Activated CD4-positive, alpha-beta T cell treated with anti-CD3 and anti-CD28 coated beads, Interleukin-2, amount 50 U/mL, for 16 hours (primary cell): ENCODE measurements at regions not wholly inside any gene's neighbourhood (a gene's known extent, or its start where the extent isn't known, plus 50 kb on each side); places are given as distances from the start of the nearest gene placed in this dataset.

Experiments used
- DNase-seq: peaks from one replicate; pipeline ENCODE4 v3.0.0-alpha.2; 2020

DNA sequence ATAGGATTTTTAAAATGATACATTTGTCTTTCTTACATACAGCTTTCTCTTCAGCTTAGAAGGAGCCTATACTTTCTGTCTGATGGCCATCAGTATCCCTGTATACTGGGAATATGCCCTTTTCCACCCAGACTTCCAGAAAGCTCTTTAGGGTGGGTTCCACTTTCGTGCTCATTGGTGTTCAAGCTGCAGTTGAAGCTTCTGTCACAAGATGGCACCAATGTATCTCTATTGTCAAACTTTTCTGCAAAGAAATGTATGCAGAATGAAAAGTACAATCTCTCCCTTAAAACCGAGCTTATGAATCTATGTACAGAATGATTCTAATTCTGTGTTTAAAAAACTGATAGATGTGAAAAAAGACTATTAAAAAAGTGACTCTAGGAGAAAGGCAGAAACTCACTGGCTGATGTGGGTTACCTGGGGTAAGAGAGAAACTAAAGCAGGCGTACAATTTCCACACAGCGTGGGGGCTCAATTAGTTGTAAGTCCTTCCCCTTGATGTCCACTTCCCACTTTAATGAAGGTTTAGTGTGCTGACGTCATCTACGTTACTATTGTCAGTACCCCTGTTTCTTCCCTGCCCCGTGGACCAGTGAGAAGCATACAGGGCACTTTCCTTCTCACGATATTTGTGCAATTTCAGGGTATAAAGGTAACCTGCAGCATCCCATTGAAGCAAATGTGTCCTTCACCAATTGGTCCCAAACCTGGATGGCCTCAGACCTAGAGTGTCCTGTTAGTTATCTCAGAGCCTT, 57.3 kb upstream of the TCEAL2 start:
- DNase-seq: peak; percentile 20

DNA sequence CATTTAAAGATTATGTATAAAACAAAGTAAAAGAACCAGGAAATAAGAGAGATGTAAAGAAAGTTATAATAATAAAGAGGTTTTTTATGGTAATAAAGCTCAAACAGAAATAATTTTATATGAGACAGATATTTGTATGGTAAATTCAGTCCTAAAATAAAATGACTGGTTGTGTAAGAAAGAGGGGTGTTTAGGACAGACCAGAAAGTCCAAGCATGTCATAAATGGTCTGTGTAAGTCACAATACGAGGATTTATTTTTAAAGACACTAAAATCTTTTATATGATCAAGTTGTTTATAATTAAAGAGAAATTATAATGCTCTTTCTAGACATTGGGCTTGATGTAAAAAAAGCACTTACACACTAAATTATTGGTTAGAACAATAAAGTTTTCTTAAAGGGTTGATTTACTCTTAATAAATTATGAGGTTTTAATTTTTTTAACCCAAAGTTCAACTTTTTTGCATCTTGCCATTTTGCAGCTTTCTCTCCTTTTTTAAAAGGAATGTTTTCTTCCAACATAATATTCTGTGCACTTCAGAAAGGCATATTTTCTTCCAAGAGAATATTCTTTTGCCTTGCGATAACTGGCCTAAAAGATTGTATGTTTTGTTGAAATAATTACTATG, 61.9 kb upstream of the TCEAL2 start:
- DNase-seq: no peak

DNA sequence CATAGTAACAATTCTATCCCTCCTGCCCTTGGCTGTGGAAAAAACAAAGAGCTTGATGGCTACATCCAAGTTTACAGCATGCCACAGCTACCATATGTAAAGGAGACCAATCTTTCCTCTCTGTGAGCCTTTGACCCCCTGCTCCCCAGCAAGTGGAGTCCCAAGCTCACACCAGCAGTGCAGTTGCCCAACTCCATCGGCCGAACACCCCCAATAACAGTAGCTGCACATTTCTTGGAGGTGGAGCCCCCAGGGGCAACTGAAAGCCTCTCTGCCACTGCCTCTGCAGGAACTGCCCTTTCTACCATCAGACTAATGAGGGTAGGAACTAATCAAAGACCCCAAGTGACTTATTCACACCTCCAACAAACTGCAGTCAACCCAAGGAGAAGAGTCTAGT, 81.0 kb upstream of the TCEAL2 start:
- DNase-seq: no peak

- no peak for DNase-seq
Measured at GRCh38 chrX:102043380-102043779, 82.1 kb upstream of the TCEAL2 start.

GRCh38 chrX:102042372-102043325, 82.8 kb upstream of the TCEAL2 start:
- DNase-seq: no peak

- DNase-seq: no peak
Measured at GRCh38 chrX:102029026-102029425, 96.5 kb upstream of the TCEAL2 start.

- no peak for DNase-seq
Measured at GRCh38 chrX:102018208-102018607, 86.4 kb upstream of the ZMAT1 start.

GRCh38 chrX:102008901-102009300, 77.1 kb upstream of the ZMAT1 start:
- DNase-seq: no peak

GRCh38 chrX:101999644-102000539, 68.1 kb upstream of the ZMAT1 start:
- DNase-seq: no peak

DNA sequence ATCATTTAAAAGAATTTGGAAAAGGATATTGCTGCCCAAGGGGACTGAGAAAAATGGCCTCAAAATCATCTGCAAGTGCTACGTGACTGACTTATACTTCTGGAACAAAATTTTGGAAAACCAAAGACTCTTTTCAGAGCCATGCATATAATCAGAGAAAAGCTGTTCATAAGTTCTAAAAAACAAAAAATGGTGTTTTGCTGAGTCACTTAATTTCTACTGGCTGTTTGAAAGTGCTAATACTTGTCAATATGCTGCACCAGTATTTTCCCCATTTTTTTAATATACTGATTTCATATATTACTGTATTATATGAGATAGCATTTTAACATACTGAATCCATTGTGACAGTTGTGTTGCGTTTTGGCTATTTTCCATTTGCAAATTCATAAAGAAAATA, 61.5 kb upstream of the ZMAT1 start:
- DNase-seq: no peak

DNA sequence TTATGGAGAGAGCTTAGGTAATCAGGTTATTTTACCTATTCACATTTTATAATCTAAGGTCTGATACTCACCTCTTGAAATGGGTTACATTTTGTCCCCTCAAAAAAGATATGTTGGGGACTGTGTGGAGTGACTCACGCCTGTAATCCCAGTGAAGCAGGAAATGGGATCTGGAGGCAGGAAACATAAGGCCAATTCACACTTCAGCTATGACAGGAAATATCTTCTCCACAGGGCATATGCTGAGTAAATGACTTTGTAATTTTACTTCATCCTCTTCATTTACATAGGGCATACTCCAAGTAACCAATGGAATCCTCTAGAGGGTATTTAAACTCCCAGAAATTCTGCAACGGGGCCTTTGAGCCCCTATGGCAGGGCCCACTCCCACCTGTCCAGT, 54.8 kb upstream of the ZMAT1 start:
- DNase-seq: no peak
